ENCODE measurements at regions not wholly inside any gene's neighbourhood (a gene's known extent, or its start where the extent isn't known, plus 50 kb on each side); places are given as distances from the start of the nearest gene placed in this dataset.

DNA sequence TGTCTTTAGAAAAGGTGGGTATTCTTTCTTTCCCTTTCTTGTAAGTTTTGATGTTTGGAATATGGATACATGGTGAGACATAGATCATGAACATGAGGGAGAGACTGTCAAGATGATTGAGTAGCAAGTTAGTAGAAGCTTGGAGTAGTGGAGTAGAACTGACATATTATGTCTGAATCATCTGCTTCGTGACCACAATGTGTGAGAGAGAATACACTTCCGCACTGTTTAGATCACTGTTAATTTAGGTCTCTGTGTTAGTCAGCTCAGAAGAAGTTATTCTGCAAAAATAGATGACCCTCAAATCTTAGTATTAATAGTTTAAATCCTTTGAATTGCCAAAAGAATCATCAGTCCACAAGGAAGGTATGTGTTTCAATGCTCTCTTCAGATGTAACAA is 151.0 kb downstream of the OXSM start:
- DNase-seq, result no peak
- Mint-ChIP-seq H3K36me3 (no peaks in the 10 kb centered on the region), H3K4me1 (no peaks in the 10 kb centered on the region), H3K27ac (no peak overlapping the region), H3K9me3 (no peaks in the 10 kb centered on the region), H3K4me3 (no peak overlapping the region), H3K27me3 (peaks cover 4% of the 10 kb centered on the region)
- ATAC-seq (ENCODE audit: low read depth), result no peak
- POLR2A ChIA-PET, result no interaction called here

DNA sequence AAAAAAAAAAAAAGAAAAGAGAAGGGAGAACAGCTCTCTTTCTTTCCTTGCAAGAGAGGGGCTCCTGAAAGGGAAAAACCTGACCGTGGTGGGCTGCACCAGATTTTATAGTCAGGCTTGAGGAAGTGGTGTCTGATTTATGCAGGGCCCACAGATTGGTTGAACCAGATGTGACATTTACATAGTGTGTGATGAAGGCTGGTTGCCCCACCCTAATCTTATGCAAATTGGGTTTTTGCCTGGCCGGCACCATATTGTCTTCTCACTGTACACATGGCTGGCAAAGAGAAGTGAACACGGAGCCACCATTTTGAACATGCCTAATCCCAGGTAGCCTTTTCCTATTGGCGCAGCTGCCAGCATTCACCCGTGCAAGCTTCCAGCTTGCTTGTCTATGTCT is 154.4 kb downstream of the OXSM start:
- H3K27ac Mint-ChIP-seq, result no peak overlapping the region
- peaks cover 4% of the 10 kb centered on the region for H3K27me3 Mint-ChIP-seq
- DNase-seq (no peak), ATAC-seq (ENCODE audit: low read depth) (no peak)
- POLR2A ChIA-PET, result no interaction called here
- H3K4me1 Mint-ChIP-seq, result no peaks in the 10 kb centered on the region
- H3K36me3 Mint-ChIP-seq, result no peaks in the 10 kb centered on the region
- H3K9me3 Mint-ChIP-seq, result no peaks in the 10 kb centered on the region
- no peak overlapping the region for H3K4me3 Mint-ChIP-seq

DNA sequence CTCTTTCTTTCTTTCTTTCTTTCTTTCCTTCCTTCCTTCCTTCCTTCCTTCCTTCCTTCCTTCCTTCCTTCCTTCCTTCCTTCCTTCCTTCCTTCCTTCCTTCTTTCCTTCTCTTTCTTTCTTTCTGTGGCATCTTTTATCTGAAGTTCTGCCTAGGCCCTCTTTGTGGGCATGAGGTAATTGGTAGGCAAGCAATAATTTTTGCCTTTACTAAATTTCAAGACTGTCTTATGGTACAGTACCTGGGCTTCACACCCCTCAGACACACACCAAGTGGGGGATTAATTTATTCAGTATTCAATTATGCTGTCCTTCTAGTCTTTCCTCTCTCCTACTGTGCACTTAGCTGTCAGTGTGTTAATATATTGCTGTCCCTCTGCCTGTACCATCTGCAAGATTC is 155.5 kb downstream of the OXSM start:
- no peak for DNase-seq
- Mint-ChIP-seq H3K36me3 (no peaks in the 10 kb centered on the region), H3K4me1 (no peaks in the 10 kb centered on the region), H3K9me3 (no peaks in the 10 kb centered on the region), H3K27me3 (peaks cover 4% of the 10 kb centered on the region), H3K4me3 (no peak overlapping the region), H3K27ac (no peak overlapping the region)
- ATAC-seq (ENCODE audit: low read depth), result no peak
- POLR2A ChIA-PET, result no interaction called here

DNA sequence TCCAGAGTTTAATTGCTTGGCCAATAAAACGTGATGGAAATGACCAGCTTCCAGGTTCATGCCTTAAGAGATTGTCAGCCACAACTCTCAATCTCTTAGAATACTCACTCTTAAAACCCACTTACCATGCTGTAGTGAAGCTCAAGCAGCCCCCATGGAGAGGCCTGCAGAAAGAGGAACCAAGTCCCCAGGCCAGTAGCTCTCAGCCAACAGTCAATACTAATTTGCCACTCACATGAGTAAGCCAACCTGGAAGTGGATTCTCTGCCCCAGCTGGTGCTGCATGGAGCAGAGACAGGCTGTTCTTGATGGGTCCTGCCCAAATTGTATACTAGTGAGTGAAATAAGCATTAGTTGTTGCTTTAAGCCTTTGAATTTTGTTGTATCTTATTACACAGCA is 155.9 kb downstream of the OXSM start:
- no peak overlapping the region for H3K27ac Mint-ChIP-seq
- no peaks in the 10 kb centered on the region for H3K9me3 Mint-ChIP-seq
- ATAC-seq (ENCODE audit: low read depth) (no peak), DNase-seq (no peak)
- POLR2A ChIA-PET, result no interaction called here
- H3K27me3 Mint-ChIP-seq, result peaks cover 4% of the 10 kb centered on the region
- no peaks in the 10 kb centered on the region for H3K36me3 Mint-ChIP-seq
- no peaks in the 10 kb centered on the region for H3K4me1 Mint-ChIP-seq
- H3K4me3 Mint-ChIP-seq, result no peak overlapping the region

DNA sequence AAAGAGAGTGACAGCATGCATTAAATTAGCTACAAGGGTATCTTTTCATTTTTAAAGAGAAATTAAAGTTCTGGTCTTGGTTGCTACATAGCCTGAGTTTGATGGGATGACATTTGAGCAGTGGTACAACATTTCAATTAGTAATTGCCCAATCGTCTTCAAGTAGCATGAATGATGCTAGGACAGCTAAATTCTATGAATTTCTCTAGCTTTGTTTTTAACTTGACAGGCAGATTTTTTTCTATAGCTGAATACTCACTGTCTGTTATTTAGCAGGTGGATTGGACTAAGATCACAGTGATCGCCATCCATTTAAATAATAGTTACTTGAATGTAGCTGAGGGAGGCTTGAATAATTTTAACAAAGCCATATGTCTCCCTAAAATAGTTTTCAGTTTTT is 162.2 kb downstream of the OXSM start:
- no peak for DNase-seq
- no peaks in the 10 kb centered on the region for H3K27me3 Mint-ChIP-seq
- no peak overlapping the region for H3K4me3 Mint-ChIP-seq
- H3K27ac Mint-ChIP-seq, result no peak overlapping the region
- ATAC-seq (ENCODE audit: low read depth), result no peak
- POLR2A ChIA-PET, result no interaction called here
- H3K9me3 Mint-ChIP-seq, result no peaks in the 10 kb centered on the region
- no peaks in the 10 kb centered on the region for H3K36me3 Mint-ChIP-seq
- no peaks in the 10 kb centered on the region for H3K4me1 Mint-ChIP-seq

DNA sequence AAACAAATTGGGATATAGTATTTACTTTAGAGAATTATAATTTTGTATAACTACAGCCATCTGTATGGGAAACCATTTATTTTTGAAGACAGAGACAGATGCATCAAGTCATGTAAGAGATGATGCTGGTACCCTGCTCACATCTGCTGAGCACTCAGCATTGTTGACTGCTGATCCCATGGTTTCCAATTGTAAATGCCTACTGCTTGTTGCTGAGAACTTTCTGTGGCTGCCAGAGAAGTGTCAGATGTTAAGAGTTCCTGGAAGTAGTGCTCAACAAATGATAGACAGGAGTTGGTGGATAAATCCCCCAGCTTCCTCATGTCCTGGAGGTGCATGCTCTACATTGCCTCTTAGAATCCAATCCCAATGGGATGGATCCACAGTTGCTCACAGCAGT is 167.1 kb downstream of the OXSM start:
- DNase-seq (no peak), ATAC-seq (ENCODE audit: low read depth) (no peak)
- H3K36me3 Mint-ChIP-seq, result no peaks in the 10 kb centered on the region
- H3K4me1 Mint-ChIP-seq, result no peaks in the 10 kb centered on the region
- H3K9me3 Mint-ChIP-seq, result no peaks in the 10 kb centered on the region
- no peak overlapping the region for H3K4me3 Mint-ChIP-seq
- no peaks in the 10 kb centered on the region for H3K27me3 Mint-ChIP-seq
- POLR2A ChIA-PET, result no interaction called here
- no peak overlapping the region for H3K27ac Mint-ChIP-seq

DNA sequence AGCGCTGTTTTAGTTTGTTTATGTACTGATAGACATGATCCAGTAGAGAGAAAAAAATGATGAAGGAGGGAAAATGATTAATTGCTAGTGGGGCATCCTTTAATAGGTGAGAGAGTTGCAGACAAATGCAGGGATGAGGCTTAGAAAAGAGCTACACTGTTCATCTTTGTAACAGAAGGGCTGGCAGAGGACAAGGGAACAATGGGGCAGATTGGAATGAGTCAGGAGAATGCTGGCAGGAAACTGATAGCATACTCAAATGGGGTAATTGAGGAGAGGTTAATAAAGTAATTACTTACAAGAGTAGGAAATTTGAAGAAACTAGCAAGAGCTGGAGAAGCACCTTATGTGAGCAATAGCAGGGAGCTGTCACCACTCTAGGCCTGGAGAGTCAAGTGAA is 170.9 kb downstream of the OXSM start:
- no peak for DNase-seq
- no peak overlapping the region for H3K27ac Mint-ChIP-seq
- no peak overlapping the region for H3K4me3 Mint-ChIP-seq
- POLR2A ChIA-PET, result no interaction called here
- no peak for ATAC-seq (ENCODE audit: low read depth)
- H3K27me3 Mint-ChIP-seq, result no peaks in the 10 kb centered on the region
- no peaks in the 10 kb centered on the region for H3K4me1 Mint-ChIP-seq
- no peaks in the 10 kb centered on the region for H3K9me3 Mint-ChIP-seq
- no peaks in the 10 kb centered on the region for H3K36me3 Mint-ChIP-seq

DNA sequence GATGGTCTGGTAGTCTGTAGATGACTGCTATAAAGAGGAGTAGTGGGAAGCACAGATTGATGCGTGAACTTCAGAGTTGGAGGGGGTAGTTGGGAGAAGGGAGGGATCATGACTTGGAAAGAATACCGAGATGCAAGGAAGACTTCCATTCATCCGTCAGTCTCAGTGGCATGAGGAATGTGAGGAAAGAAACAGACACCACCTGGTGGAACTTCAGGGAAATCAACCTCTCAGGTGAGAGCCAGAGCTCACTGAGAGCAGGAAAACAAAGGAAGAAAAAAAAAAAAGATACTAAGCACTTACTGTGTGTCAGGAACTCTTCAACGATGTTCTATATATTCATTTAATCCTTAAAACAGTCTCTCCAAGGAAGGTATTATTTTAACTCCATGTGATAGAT is 172.4 kb downstream of the OXSM start:
- DNase-seq (no peak), ATAC-seq (ENCODE audit: low read depth) (no peak)
- no peaks in the 10 kb centered on the region for H3K9me3 Mint-ChIP-seq
- H3K27me3 Mint-ChIP-seq, result no peaks in the 10 kb centered on the region
- H3K4me3 Mint-ChIP-seq, result no peak overlapping the region
- POLR2A ChIA-PET, result no interaction called here
- H3K27ac Mint-ChIP-seq, result no peak overlapping the region
- no peaks in the 10 kb centered on the region for H3K36me3 Mint-ChIP-seq
- no peaks in the 10 kb centered on the region for H3K4me1 Mint-ChIP-seq

DNA sequence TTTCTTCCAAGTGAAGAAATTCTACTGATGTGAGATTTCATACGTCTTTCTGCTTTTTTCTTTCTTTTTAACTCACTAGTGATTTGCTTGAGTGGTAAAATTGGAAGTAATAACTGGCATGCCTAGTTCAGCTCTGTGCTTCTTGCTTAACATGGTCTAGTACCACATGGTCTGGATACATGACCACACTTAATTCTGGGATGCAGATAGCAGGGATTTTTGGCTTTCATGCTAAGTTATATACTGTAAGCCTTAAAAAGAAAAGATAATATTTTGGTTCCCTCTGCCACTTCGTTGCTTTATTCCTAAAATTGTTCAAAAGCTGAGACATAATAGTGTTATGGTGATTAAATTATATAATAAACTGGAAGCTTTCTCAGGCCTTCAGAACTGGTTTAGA is 174.3 kb downstream of the OXSM start:
- Mint-ChIP-seq H3K4me3 (no peak overlapping the region), H3K9me3 (no peaks in the 10 kb centered on the region), H3K27me3 (no peaks in the 10 kb centered on the region), H3K27ac (no peak overlapping the region), H3K36me3 (no peaks in the 10 kb centered on the region), H3K4me1 (no peaks in the 10 kb centered on the region)
- ATAC-seq (ENCODE audit: low read depth) (no peak), DNase-seq (no peak)
- POLR2A ChIA-PET, result no interaction called here

DNA sequence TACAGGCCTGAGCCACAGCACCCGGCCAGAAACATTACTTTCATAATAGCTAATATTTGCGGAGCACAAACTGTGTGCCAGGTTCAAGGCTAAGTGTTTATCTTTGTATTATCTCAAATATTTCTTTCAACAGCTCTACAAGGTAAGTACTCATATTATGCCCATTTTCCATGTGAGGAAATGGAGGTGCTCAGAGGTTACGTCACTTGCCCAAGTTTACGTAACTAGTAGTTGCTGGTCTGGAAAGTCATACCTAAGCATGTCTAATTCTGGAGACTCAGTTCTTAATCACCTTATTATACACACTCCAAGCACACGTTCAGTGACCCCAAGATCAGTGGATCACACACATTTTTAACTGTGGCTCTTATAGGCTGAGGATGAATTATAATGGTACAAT is 177.5 kb downstream of the OXSM start:
- Mint-ChIP-seq H3K9me3 (no peaks in the 10 kb centered on the region), H3K36me3 (no peaks in the 10 kb centered on the region), H3K27ac (no peak overlapping the region), H3K4me1 (no peaks in the 10 kb centered on the region), H3K4me3 (no peak overlapping the region), H3K27me3 (no peaks in the 10 kb centered on the region)
- ATAC-seq (ENCODE audit: low read depth) (no peak), DNase-seq (no peak)
- POLR2A ChIA-PET, result no interaction called here

DNA sequence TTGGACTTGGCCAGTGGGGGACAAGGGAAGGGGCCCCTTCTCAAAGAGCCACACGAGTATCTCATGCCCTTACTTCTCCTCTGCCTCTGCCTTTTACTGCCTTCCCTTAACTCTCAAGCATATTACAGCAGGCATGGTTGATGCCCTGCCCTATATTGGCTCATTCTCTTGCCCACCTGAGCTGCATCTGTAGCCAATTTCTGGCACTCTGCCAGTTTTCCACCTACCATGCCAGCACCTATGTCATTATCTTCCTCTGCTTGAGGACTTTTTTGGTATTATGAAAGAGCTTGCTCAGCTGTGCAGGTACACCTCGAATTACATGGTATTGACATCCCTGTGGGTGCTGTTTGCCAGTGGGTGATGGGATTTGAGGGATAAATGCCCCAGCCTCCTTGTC is 181.8 kb downstream of the OXSM start:
- no peaks in the 10 kb centered on the region for H3K36me3 Mint-ChIP-seq
- H3K4me3 Mint-ChIP-seq, result no peak overlapping the region
- DNase-seq, result no peak
- no peaks in the 10 kb centered on the region for H3K27me3 Mint-ChIP-seq
- H3K4me1 Mint-ChIP-seq, result no peaks in the 10 kb centered on the region
- ATAC-seq (ENCODE audit: low read depth), result no peak
- no peaks in the 10 kb centered on the region for H3K9me3 Mint-ChIP-seq
- no peak overlapping the region for H3K27ac Mint-ChIP-seq
- POLR2A ChIA-PET, result no interaction called here

DNA sequence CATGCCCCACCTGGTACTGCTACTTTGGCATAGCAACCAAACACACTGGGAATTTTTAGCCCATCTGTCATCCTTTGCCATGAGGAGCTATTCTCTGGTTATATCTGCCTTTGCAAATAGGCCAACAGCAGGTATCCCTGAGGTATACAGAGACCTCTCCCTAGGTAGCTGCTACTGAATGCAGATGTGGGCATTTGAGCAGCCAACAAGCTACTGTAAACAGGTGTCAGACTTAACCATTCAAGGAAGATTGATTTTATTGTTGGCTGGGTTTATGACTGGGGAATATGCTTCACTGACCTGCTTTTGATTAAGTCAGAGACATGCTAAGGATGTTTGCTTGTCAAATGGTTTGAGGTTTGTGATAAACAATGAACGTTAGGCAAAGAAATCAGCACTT is 183.2 kb downstream of the OXSM start:
- Mint-ChIP-seq H3K36me3 (no peaks in the 10 kb centered on the region), H3K27me3 (no peaks in the 10 kb centered on the region), H3K4me1 (no peaks in the 10 kb centered on the region), H3K9me3 (no peaks in the 10 kb centered on the region), H3K27ac (no peak overlapping the region), H3K4me3 (no peak overlapping the region)
- ATAC-seq (ENCODE audit: low read depth), result no peak
- DNase-seq, result no peak
- POLR2A ChIA-PET, result no interaction called here

DNA sequence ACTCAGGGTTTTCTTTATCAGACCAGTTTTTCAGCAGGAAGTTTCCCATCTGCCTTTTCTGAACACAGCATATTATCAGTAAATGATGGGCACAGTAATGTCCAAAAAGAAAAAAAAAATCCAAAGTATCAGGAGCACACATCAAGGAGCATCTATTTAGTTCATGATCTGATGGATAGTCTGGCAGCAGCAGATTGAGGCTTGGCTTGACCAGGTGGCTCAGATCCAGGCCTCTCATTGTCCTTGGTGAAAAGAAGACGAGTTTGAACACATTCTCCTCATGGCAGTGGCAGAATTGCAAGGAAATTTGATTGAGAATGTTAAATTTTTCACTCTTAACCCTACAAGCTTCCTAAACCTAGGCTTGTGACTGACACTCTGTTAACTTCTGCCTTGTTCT is 192.9 kb downstream of the OXSM start:
- DNase-seq (no peak), ATAC-seq (ENCODE audit: low read depth) (no peak)
- Mint-ChIP-seq H3K4me3 (no peak overlapping the region), H3K27ac (no peak overlapping the region), H3K27me3 (no peaks in the 10 kb centered on the region), H3K4me1 (no peaks in the 10 kb centered on the region), H3K9me3 (peaks cover 2% of the 10 kb centered on the region), H3K36me3 (no peaks in the 10 kb centered on the region)
- POLR2A ChIA-PET, result no interaction called here

DNA sequence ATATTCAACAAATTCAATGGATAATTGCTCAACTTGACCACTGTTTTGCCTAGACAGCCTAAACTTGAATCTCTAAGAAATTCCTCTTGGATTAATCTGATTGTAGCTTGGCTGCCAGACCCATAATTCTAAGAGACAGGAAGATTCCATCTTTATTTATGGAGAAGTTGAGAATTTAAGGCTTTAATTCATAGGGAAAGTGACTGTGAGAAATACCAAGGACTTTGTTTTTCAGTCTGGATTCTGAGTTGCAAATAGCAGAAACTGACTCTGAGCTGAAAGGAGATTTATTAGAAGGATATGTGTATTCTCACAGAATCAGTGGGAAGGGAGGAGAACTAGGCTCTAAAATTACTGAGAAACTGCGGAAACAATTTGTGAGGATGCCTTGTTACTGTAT is 195.7 kb downstream of the OXSM start:
- Mint-ChIP-seq H3K9me3 (peaks cover 2% of the 10 kb centered on the region), H3K4me1 (no peaks in the 10 kb centered on the region), H3K36me3 (no peaks in the 10 kb centered on the region), H3K27me3 (no peaks in the 10 kb centered on the region), H3K4me3 (no peak overlapping the region), H3K27ac (no peak overlapping the region)
- POLR2A ChIA-PET, result no interaction called here
- ATAC-seq (ENCODE audit: low read depth) (no peak), DNase-seq (no peak)

DNA sequence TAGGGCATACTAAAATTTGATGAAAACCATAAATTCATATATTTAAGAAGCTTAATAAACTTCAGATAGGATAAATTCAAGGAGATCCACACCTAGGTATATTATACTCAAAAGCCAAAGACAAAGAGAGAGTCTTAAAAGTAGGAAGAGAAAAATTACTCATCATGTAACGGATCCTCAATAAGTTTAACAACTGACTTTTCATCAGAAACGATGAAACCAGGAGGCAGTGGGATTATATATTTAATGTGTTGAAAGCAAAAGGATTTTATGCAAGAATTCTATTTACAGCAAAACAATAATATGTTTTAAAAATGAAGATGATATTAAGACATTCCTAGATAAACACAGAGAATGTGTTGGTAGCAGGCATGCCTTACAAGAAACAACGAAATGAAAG is 202.7 kb downstream of the OXSM start:
- POLR2A ChIA-PET, result no interaction called here
- H3K27me3 Mint-ChIP-seq, result no peaks in the 10 kb centered on the region
- no peaks in the 10 kb centered on the region for H3K36me3 Mint-ChIP-seq
- no peaks in the 10 kb centered on the region for H3K4me1 Mint-ChIP-seq
- DNase-seq, result no peak
- H3K27ac Mint-ChIP-seq, result no peak overlapping the region
- no peak for ATAC-seq (ENCODE audit: low read depth)
- no peak overlapping the region for H3K4me3 Mint-ChIP-seq
- H3K9me3 Mint-ChIP-seq, result peaks cover 13% of the 10 kb centered on the region

Measured in activated naive CD8-positive, alpha-beta T cell treated with anti-CD3 and anti-CD28 coated beads, Interleukin-2, amount 10 ng/mL, durations not matched to agents 7 days and 5 days (primary cell).